ENCODE measurements at regions not wholly inside any gene's neighbourhood (a gene's known extent, or its start where the extent isn't known, plus 50 kb on each side); places are given as distances from the start of the nearest gene placed in this dataset.
"Not testable (repeated sequence)": the region's sequence is repeated elsewhere in the genome, so short reads cannot be mapped to it uniquely, and the experiment has no call there.

DNA sequence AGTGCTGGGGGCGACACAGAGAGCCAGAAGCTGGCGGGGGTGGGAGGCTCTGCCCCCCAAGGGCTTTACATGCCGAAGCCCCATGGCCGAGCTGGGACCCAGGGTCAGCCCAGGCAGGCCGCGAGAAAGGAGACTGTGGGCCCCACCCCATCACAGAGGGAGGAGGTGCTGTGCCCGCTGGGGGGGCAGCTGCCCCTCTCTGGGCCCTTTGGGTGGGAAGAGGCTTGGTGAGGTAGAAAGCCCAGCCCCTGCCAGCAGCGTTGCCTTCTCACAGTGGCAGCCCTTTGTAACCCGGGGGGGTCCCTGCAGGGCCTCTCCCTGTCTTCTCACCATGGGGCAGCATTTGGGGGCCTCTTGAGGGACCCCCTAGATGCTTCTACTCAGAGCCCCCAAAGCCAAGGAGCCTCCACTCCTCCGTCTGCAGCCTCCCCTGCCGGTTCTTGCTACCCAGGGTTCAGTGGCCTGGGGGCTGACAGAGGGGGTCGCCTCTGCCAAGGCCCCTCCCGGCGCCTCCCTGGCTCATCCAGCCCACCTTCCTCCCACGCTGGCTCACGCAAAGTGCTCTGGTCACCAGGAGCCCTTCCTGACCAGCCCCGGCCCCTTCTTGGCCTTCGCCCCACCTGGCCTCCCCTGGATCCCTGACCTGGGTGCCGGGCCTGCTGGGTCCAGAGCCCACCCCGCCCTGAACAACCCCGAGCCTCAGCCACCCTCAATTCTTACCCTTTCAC lies 2967.9 kb downstream of the RPIA start:
- DNase-seq = not testable (repeated sequence)

DNA sequence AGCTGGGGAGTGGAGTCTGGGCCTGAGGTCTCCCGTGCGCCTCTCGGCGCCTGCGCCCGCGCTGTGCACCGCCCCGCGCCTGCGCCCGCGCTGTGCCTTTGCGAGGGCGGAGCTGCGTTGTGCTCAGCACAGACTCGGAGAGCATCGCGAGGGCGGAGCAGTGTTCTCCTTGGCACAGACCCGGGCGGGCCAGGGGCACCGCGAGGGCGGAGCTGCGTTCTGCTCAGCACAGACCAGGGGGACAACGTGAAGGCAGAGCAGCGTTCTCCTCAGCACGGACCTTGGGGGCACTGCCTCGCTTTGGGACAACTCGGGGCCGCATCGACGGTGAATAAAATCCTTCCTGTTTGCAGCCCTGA lies 2968.4 kb downstream of the RPIA start:
- peak; percentile 33 for DNase-seq

GRCh38 chr2:91667341-91667740 lies 2975.9 kb downstream of the RPIA start:
- DNase-seq = peak; percentile 25

DNA sequence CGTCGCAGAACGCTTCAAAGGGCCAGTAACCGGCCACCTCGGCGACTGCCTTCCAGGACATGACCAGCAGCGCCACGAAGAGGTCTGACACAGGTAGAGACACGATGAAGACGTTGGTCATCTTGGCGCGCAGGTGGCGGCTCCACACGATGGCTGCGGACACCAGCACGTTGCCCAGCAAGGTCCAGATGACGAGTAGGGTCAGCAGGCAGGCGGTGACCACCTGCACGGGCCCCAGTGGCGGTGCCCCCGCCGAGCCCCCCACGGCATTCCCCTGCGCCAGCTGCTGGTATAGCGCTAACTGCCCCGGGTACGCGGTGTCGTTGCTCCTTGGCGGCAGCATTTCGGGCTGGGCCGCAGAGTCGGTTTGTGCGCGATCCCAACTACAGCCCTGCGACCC lies 2994.1 kb downstream of the RPIA start:
- DNase-seq = not testable (repeated sequence)

DNA sequence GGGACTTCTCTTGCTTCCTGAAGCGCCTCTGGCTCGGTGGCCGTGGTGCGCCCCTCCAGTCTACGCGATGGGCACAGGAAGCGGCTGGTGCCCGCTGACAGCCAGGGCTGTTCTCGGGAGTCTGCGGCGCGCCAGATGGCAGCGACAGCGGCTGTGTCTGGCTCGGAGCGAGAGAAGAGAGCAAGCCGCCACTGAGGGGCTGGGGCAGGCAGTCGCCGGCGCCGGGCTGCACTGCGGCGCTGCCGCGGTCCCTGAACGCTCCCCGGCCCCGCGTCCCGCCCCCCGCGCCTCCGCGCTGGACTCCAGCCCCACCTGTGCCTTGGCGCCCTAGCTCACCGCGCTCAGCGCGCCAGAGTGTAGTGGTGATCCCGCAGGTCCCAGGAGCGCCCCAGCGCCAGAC lies 2994.6 kb downstream of the RPIA start:
- DNase-seq = not testable (repeated sequence)

All from fibroblast of skin of back (primary cell).